ENCODE measurements at regions not wholly inside any gene's neighbourhood (a gene's known extent, or its start where the extent isn't known, plus 50 kb on each side); places are given as distances from the start of the nearest gene placed in this dataset.

DNA sequence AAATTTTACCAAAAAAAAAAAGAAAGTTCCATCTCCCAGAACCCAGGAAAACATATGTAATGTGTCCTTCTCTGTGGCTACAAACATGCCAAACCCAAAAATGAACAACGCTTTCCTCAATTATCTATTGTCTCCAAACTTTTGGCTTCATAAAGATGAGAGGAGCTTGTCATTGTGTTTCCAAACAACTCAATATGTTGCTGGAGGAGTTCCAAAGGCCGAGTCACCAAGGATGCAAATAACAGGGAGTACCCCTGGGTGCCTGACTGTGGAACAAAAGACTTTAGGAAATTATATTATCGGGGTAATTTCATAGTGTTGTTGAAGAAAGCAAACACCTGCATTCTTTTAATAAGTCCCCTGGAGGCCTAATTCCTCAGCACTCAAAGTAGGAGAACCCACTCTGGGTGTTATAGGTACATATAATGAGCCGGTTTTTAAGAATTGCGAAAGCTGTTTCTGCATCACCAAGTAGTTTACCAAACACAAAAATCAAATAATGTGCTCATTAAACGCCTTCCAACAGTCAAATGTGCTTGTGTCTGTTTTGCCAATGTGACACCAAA lies 206.3 kb upstream of the PRICKLE2 start:
- TF ChIP-seq, protein P1, sequence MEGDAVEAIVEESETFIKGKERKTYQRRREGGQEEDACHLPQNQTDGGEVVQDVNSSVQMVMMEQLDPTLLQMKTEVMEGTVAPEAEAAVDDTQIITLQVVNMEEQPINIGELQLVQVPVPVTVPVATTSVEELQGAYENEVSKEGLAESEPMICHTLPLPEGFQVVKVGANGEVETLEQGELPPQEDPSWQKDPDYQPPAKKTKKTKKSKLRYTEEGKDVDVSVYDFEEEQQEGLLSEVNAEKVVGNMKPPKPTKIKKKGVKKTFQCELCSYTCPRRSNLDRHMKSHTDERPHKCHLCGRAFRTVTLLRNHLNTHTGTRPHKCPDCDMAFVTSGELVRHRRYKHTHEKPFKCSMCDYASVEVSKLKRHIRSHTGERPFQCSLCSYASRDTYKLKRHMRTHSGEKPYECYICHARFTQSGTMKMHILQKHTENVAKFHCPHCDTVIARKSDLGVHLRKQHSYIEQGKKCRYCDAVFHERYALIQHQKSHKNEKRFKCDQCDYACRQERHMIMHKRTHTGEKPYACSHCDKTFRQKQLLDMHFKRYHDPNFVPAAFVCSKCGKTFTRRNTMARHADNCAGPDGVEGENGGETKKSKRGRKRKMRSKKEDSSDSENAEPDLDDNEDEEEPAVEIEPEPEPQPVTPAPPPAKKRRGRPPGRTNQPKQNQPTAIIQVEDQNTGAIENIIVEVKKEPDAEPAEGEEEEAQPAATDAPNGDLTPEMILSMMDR (IDR thresholded peaks at IDR 0.05; ENCODE audit: insufficient read depth in 1 of 2, low read depth in 1 of 2, low read length in 1 of 2, severe bottlenecking in 1 of 2, unreplicated experiment in 1 of 2) = no peak
- Histone ChIP-seq H3K36me3 (ENCODE audit: control insufficient read depth, insufficient read depth, low read length) (no peaks in the 10 kb centered on the region), H3K4me3 (ENCODE audit: low read depth, low read length) (no peak overlapping the region), H3K9me3 (0 out of 2 replicates have a peak, but pooled peaks cover 8% of the 10 kb centered on the region), H3K4me1 (no peaks in the 10 kb centered on the region), H3K27me3 (replicated peaks; ENCODE audit: control insufficient read depth, insufficient read depth, low read length) (no peaks in the 10 kb centered on the region)
- Mint-ChIP-seq H3K27ac (ENCODE audit: unreplicated experiment) (no peak overlapping the region), H3K9me3 (ENCODE audit: unreplicated experiment) (peaks cover 13% of the 10 kb centered on the region), H3K4me3 (ENCODE audit: unreplicated experiment) (no peak overlapping the region), H3K27me3 (ENCODE audit: insufficient read depth, unreplicated experiment) (no peaks in the 10 kb centered on the region), H3K4me1 (ENCODE audit: low read depth, unreplicated experiment) (no peaks in the 10 kb centered on the region), H3K36me3 (ENCODE audit: insufficient read depth, unreplicated experiment) (no peaks in the 10 kb centered on the region)
- ChIA-PET CTCF (no interaction called here), POLR2A (no interaction called here)
- no peak for DNase-seq
- BruUV-seq (replicated peaks) = no TSS peak
- intact Hi-C loops (cut with micrococcal nuclease; ENCODE audit: unreplicated experiment) = no loop called here

DNA sequence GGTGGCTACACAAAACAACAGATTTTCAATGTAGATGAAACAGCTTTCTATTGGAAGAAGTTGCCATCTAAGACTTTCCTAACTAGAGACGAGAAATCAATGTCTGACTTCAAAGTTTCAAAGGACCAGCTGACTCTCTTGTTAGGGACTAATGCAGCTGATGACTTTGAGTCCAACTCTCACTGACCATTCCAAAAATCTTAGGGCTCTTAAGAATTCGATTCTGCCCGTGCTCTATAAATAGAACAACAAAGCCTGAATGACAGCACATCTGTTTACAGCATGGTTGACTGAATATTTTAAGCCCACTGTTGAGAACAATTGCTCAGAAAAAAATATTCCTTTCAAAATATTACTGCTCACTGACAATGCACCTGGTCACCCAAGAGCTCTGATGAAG lies 202.4 kb upstream of the PRICKLE2 start:
- CTCF ChIA-PET = no interaction called here
- no peak overlapping the region for H3K4me3 ChIP-seq (ENCODE audit: low read depth, low read length)
- BruUV-seq (replicated peaks) = no TSS peak
- Mint-ChIP-seq H3K36me3 (ENCODE audit: insufficient read depth, unreplicated experiment) (no peaks in the 10 kb centered on the region), H3K27me3 (ENCODE audit: insufficient read depth, unreplicated experiment) (no peaks in the 10 kb centered on the region), H3K4me1 (ENCODE audit: low read depth, unreplicated experiment) (no peaks in the 10 kb centered on the region), H3K27ac (ENCODE audit: unreplicated experiment) (no peak overlapping the region), H3K9me3 (ENCODE audit: unreplicated experiment) (no peaks in the 10 kb centered on the region), H3K4me3 (ENCODE audit: unreplicated experiment) (no peak overlapping the region)
- POLR2A ChIA-PET = no interaction called here
- intact Hi-C loops (cut with micrococcal nuclease; ENCODE audit: unreplicated experiment) = no loop called here
- TF ChIP-seq, protein P1 (IDR thresholded peaks at IDR 0.05; ENCODE audit: insufficient read depth in 1 of 2, low read depth in 1 of 2, low read length in 1 of 2, severe bottlenecking in 1 of 2, unreplicated experiment in 1 of 2) = no peak
- peaks cover 6% of the 10 kb centered on the region; the same call in 1 of the 2 replicates for H3K4me1 ChIP-seq
- no peak for DNase-seq
- H3K9me3 ChIP-seq = no peaks in the 10 kb centered on the region
- H3K27me3 ChIP-seq (replicated peaks; ENCODE audit: control insufficient read depth, insufficient read depth, low read length) = no peaks in the 10 kb centered on the region
- H3K36me3 ChIP-seq (ENCODE audit: control insufficient read depth, insufficient read depth, low read length) = no peaks in the 10 kb centered on the region

DNA sequence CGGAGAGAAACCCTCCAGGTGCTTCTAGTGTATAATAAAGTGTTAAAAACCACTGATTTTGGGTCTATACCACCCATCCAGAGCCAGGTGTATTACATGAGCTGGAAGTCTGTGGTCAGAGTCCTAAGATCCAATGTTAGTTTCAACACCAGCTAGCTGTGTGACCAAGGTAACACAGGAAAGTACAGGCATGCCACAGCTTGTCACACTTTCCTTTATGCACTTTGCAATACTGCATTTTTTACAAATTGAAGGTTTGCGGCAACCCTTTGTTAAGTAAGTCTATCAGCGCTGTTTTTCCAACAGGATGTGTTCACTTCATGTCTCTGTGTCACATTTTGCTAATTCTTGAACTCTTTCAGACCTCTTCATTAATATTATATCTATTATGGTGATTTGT lies 201.3 kb upstream of the PRICKLE2 start:
- H3K36me3 Mint-ChIP-seq (ENCODE audit: insufficient read depth, unreplicated experiment) = no peaks in the 10 kb centered on the region

More for the DNA sequence above, 201.3 kb upstream of the PRICKLE2 start:
- DNase-seq = no peak
- H3K27ac Mint-ChIP-seq (ENCODE audit: unreplicated experiment) = no peak overlapping the region
- POLR2A ChIA-PET = no interaction called here
- intact Hi-C loops (cut with micrococcal nuclease; ENCODE audit: unreplicated experiment) = no loop called here
- H3K4me1 Mint-ChIP-seq (ENCODE audit: low read depth, unreplicated experiment) = no peaks in the 10 kb centered on the region
- TF ChIP-seq, protein P1 (IDR thresholded peaks at IDR 0.05; ENCODE audit: insufficient read depth in 1 of 2, low read depth in 1 of 2, low read length in 1 of 2, severe bottlenecking in 1 of 2, unreplicated experiment in 1 of 2) = no peak
- no peaks in the 10 kb centered on the region for H3K9me3 Mint-ChIP-seq (ENCODE audit: unreplicated experiment)
- H3K9me3 ChIP-seq = no peaks in the 10 kb centered on the region
- BruUV-seq (replicated peaks) = no TSS peak
- no peaks in the 10 kb centered on the region for H3K27me3 Mint-ChIP-seq (ENCODE audit: insufficient read depth, unreplicated experiment)
- H3K4me3 Mint-ChIP-seq (ENCODE audit: unreplicated experiment) = no peak overlapping the region
- no peak overlapping the region for H3K4me3 ChIP-seq (ENCODE audit: low read depth, low read length)
- peaks cover 6% of the 10 kb centered on the region; the same call in 1 of the 2 replicates for H3K4me1 ChIP-seq
- no peaks in the 10 kb centered on the region for H3K36me3 ChIP-seq (ENCODE audit: control insufficient read depth, insufficient read depth, low read length)
- no peaks in the 10 kb centered on the region for H3K27me3 ChIP-seq (replicated peaks; ENCODE audit: control insufficient read depth, insufficient read depth, low read length)
- CTCF ChIA-PET = no interaction called here
